ENCODE measurements at regions not wholly inside any gene's neighbourhood (a gene's known extent, or its start where the extent isn't known, plus 50 kb on each side); places are given as distances from the start of the nearest gene placed in this dataset.

DNA sequence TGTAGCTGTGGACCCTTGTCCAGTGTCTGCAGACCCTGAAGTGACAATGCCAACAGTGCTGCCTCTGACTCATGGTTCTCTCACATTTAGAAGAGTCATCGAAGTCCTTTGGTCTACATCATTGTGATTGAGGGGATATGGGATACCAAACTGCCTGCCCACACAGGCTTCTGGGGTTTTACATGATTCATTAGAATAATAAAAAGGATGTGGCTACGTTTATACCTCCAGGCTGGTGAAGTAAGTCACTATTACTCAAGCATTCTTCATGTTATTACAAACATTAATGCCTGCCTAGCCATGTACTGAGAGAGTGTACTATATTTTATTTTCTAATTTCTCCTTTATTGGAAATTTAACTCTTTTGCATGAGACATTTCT is 365.7 kb downstream of the SPATA31D1 start:
- Histone ChIP-seq H3K4me1 (ENCODE audit: control insufficient read depth in 5 of 5, insufficient read depth in 5 of 5, low read length in 5 of 5) (no peaks in the 10 kb centered on the region), H3K4me3 (no peak overlapping the region), H3K27ac (ENCODE audit: low read depth in 1 of 2, low read length in 1 of 2) (no peak overlapping the region), H3K9ac (ENCODE audit: insufficient read depth in 1 of 2, low read length in 2 of 2) (no peak overlapping the region), H3K9me3 (ENCODE audit: control insufficient read depth in 4 of 4, insufficient read depth in 3 of 4, low read length in 3 of 4) (peaks cover 0 to 3% (median 0%) of the 10 kb centered on the region in 4 donors), H3K36me3 (ENCODE audit: control insufficient read depth in 4 of 4, insufficient read depth in 4 of 4, low read length in 4 of 4) (no peaks in the 10 kb centered on the region), H3K27me3 (ENCODE audit: control insufficient read depth in 3 of 3, insufficient read depth in 3 of 3, low read length in 2 of 3) (no peaks in the 10 kb centered on the region)
- ATAC-seq (ENCODE audit: insufficient read depth, low FRiP score) (no peak), DNase-seq (no peak)
- 75% methylated on average over 2 of the region's 2 CpGs for WGBS, 2 donors
- TF ChIP-seq, protein P1, sequence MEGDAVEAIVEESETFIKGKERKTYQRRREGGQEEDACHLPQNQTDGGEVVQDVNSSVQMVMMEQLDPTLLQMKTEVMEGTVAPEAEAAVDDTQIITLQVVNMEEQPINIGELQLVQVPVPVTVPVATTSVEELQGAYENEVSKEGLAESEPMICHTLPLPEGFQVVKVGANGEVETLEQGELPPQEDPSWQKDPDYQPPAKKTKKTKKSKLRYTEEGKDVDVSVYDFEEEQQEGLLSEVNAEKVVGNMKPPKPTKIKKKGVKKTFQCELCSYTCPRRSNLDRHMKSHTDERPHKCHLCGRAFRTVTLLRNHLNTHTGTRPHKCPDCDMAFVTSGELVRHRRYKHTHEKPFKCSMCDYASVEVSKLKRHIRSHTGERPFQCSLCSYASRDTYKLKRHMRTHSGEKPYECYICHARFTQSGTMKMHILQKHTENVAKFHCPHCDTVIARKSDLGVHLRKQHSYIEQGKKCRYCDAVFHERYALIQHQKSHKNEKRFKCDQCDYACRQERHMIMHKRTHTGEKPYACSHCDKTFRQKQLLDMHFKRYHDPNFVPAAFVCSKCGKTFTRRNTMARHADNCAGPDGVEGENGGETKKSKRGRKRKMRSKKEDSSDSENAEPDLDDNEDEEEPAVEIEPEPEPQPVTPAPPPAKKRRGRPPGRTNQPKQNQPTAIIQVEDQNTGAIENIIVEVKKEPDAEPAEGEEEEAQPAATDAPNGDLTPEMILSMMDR (IDR thresholded peaks at IDR 0.05; ENCODE audit: control extremely low read depth, extremely low read depth) = no peak

DNA sequence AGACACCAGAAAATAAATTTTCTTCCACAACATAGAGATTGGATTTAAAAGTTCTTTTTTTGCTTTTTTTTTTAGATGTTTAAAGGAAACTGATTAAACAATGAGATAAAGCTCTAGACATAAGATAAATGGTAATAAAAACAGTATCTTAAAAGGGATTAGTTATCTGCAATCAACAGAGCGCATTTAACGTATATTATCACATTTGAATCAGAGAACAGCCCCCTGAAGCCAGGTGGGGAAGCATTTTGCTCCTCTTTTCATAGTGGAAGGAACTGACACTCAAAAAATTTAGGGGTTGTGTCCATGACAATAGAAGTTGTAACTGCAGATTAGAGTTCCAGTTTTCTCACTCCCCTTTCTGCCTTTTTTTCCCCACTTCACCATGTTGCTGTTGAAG is 367.6 kb downstream of the SPATA31D1 start:
- Histone ChIP-seq H3K27ac (ENCODE audit: low read depth in 1 of 2, low read length in 1 of 2) (no peak overlapping the region), H3K4me1 (ENCODE audit: control insufficient read depth in 5 of 5, insufficient read depth in 5 of 5, low read length in 5 of 5) (no peaks in the 10 kb centered on the region), H3K36me3 (ENCODE audit: control insufficient read depth in 4 of 4, insufficient read depth in 4 of 4, low read length in 4 of 4) (no peaks in the 10 kb centered on the region), H3K27me3 (ENCODE audit: control insufficient read depth in 3 of 3, insufficient read depth in 3 of 3, low read length in 2 of 3) (no peaks in the 10 kb centered on the region), H3K9me3 (ENCODE audit: control insufficient read depth in 4 of 4, insufficient read depth in 3 of 4, low read length in 3 of 4) (no peaks in the 10 kb centered on the region), H3K4me3 (no peak overlapping the region), H3K9ac (ENCODE audit: insufficient read depth in 1 of 2, low read length in 2 of 2) (no peak overlapping the region)
- ATAC-seq (ENCODE audit: insufficient read depth, low FRiP score) (no peak), DNase-seq (no peak)
- TF ChIP-seq, protein P1 (IDR thresholded peaks at IDR 0.05; ENCODE audit: control extremely low read depth, extremely low read depth) = no peak
- 81 to 83% methylated on average over 2 of the region's 2 CpGs for WGBS, 2 donors

DNA sequence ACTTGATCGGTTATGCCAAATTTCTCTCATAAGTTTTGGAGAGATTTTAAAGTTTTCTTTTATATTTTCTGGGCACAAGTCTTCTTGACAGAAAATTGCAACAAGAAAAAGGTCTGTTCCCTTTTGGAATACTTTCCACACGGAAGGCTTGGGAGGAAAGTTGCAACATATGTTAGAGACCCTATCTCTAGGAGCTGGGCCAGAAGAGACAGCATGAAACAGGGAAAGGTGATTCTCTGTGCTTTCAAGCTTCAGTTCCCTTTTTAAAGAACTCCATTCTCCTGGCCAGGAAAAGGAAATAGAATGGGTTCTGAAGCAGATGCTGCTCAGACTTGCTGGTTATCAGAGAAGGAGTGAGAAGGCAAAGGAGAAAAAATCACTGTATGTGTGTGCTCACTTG is 368.3 kb downstream of the SPATA31D1 start:
- H3K9ac ChIP-seq (ENCODE audit: insufficient read depth in 1 of 2, low read length in 2 of 2) = no peak overlapping the region
- DNase-seq (no peak), ATAC-seq (ENCODE audit: insufficient read depth, low FRiP score) (no peak)
- no peaks in the 10 kb centered on the region for H3K9me3 ChIP-seq (ENCODE audit: control insufficient read depth in 4 of 4, insufficient read depth in 3 of 4, low read length in 3 of 4)
- no peaks in the 10 kb centered on the region for H3K27me3 ChIP-seq (ENCODE audit: control insufficient read depth in 3 of 3, insufficient read depth in 3 of 3, low read length in 2 of 3)
- H3K4me3 ChIP-seq = no peak overlapping the region
- no peaks in the 10 kb centered on the region for H3K4me1 ChIP-seq (ENCODE audit: control insufficient read depth in 5 of 5, insufficient read depth in 5 of 5, low read length in 5 of 5)
- no peak overlapping the region for H3K27ac ChIP-seq (ENCODE audit: low read depth in 1 of 2, low read length in 1 of 2)
- TF ChIP-seq, protein P1 (IDR thresholded peaks at IDR 0.05; ENCODE audit: control extremely low read depth, extremely low read depth) = no peak
- 31 to 64% methylated on average over 2 of the region's 2 CpGs for WGBS, 2 donors
- no peaks in the 10 kb centered on the region for H3K36me3 ChIP-seq (ENCODE audit: control insufficient read depth in 4 of 4, insufficient read depth in 4 of 4, low read length in 4 of 4)

DNA sequence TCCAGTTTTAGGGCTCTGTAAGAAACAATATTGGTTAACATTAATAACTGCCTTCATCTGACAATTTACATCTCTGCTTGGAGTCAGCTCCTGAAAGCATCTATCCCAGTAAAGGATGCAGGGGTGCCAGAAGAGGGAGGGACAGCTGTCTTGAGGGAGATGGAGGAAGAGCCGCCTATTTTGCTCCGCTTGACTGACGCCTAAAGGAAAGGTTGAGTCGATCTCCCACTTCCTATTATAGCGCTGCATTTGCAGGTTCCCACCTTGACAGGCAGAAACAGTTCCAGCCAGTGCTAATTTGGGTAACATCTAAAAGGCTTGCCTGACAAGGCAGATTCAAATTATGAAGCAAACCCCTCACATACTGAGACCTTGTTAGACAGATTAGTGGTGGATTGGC is 374.6 kb downstream of the SPATA31D1 start:
- no peak overlapping the region for H3K27ac ChIP-seq (ENCODE audit: low read depth in 1 of 2, low read length in 1 of 2)
- H3K4me3 ChIP-seq = no peak overlapping the region
- DNase-seq (no peak), ATAC-seq (ENCODE audit: insufficient read depth, low FRiP score) (no peak)
- H3K9ac ChIP-seq (ENCODE audit: insufficient read depth in 1 of 2, low read length in 2 of 2) = no peak overlapping the region
- H3K36me3 ChIP-seq (ENCODE audit: control insufficient read depth in 4 of 4, insufficient read depth in 4 of 4, low read length in 4 of 4) = no peaks in the 10 kb centered on the region
- TF ChIP-seq, protein P1 (IDR thresholded peaks at IDR 0.05; ENCODE audit: control extremely low read depth, extremely low read depth) = no peak
- H3K27me3 ChIP-seq (ENCODE audit: control insufficient read depth in 3 of 3, insufficient read depth in 3 of 3, low read length in 2 of 3) = no peaks in the 10 kb centered on the region
- no peaks in the 10 kb centered on the region for H3K9me3 ChIP-seq (ENCODE audit: control insufficient read depth in 4 of 4, insufficient read depth in 3 of 4, low read length in 3 of 4)
- 68 to 70% methylated on average over 5 of the region's 5 CpGs for WGBS, 2 donors
- H3K4me1 ChIP-seq (ENCODE audit: control insufficient read depth in 5 of 5, insufficient read depth in 5 of 5, low read length in 5 of 5) = no peaks in the 10 kb centered on the region

All from lung (tissue), 11 donors.